GOT3 (cell line): ENCODE measurements at regions not wholly inside any gene's neighbourhood (a gene's known extent, or its start where the extent isn't known, plus 50 kb on each side); places are given as distances from the start of the nearest gene placed in this dataset.

Experiments
- DNase-seq: peaks from one replicate; lab custom pipeline; 2025; ENCODE audit warnings: mixed read lengths; lab: John Stamatoyannopoulos, UW

GRCh38 chr9:115169003-115169402 is 51.0 kb upstream of the TNC start:
- DNase-seq, result no peak

- no peak for DNase-seq
Observed at GRCh38 chr9:115170358-115171073, 52.6 kb upstream of the TNC start.

- DNase-seq, result no peak
Observed at GRCh38 chr9:115171921-115172388, 54.0 kb upstream of the TNC start.

GRCh38 chr9:115182264-115182663 is 64.3 kb upstream of the TNC start:
- no peak for DNase-seq

GRCh38 chr9:115183436-115183835 is 65.5 kb upstream of the TNC start:
- DNase-seq, result no peak

- no peak for DNase-seq
Observed at GRCh38 chr9:115189686-115190085, 71.7 kb upstream of the TNC start.

- DNase-seq, result no peak
Observed at GRCh38 chr9:115191667-115192066, 73.7 kb upstream of the TNC start.

- DNase-seq, result no peak
Observed at GRCh38 chr9:115192280-115192679, 74.3 kb upstream of the TNC start.

GRCh38 chr9:115192835-115193525 is 75.0 kb upstream of the TNC start:
- DNase-seq, result no peak

GRCh38 chr9:115193777-115194176 is 75.8 kb upstream of the TNC start:
- no peak for DNase-seq

- DNase-seq, result no peak
Observed at GRCh38 chr9:115194216-115194615, 76.3 kb upstream of the TNC start.

- no peak for DNase-seq
Observed at GRCh38 chr9:115195912-115196311, 78.0 kb upstream of the TNC start.

GRCh38 chr9:115196919-115197318 is 79.0 kb upstream of the TNC start:
- no peak for DNase-seq

GRCh38 chr9:115198001-115198400 is 80.0 kb upstream of the TNC start:
- no peak for DNase-seq

- no peak for DNase-seq
Observed at GRCh38 chr9:115200711-115201505, 83.0 kb upstream of the TNC start.

- DNase-seq, result no peak
Observed at GRCh38 chr9:115202181-115202580, 84.2 kb upstream of the TNC start.

GRCh38 chr9:115202960-115203751 is 85.2 kb upstream of the TNC start:
- DNase-seq, result no peak

GRCh38 chr9:115204904-115205453 is 87.0 kb upstream of the TNC start:
- DNase-seq, result no peak

GRCh38 chr9:115207003-115207836 is 89.3 kb upstream of the TNC start:
- no peak for DNase-seq

- DNase-seq, result no peak
Observed at GRCh38 chr9:115208501-115208900, 90.5 kb upstream of the TNC start.
